Stimulated activated CD8-positive, alpha-beta memory T cell treated with anti-CD3 and anti-CD28 coated beads, Interleukin-15, amount 100 ng/mL, for 24 hours (primary cell): ENCODE measurements at regions not wholly inside any gene's neighbourhood (a gene's known extent, or its start where the extent isn't known, plus 50 kb on each side); places are given as distances from the start of the nearest gene placed in this dataset.
"Not testable (repeated sequence)": the region's sequence is repeated elsewhere in the genome, so short reads cannot be mapped to it uniquely, and the experiment has no call there.

Source experiments
- DNase-seq: peaks from one replicate; pipeline ENCODE4 v3.0.0-alpha.2; 2020; ENCODE audit warnings: low read depth

DNA sequence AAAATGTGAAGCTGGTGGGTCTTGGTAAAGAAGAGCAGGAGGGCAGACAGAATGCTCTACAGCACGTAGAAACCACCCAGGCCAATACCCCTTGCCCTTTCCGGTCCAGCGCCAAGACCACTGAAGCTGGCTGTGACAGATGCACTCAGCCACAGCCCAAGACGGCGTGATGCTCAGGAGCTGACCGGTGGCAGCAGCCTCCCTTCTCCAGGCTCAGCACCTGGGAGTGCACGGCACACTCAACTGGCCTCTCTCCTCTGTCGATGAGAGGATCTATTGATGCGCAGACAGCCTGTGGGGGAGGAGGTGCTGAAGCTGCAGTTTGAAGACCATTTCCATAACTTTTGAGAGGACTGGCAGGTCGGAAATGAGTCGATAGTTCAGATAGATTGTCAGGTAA lies 141.0 kb upstream of the MYT1L start:
- DNase-seq = no peak

DNA sequence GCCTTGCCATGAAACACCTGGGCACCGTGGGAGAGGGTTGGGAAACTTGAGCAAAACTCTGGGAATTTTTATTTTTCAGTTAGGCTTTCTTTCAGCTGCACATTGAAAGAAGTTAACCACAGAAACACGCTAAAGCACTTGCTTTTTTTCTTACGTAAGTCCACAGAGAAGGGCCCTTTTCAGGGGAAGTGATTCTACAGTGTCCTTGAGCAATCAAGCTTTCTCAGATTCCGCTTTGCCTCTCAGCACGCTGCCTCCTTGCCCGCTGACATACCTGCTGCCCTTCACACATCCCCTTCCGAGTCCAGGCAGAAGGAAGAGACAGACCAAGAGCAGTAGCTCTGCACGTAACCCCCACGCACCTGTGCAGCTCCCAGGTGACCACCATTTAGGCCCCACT lies 135.5 kb upstream of the MYT1L start:
- no peak for DNase-seq

DNA sequence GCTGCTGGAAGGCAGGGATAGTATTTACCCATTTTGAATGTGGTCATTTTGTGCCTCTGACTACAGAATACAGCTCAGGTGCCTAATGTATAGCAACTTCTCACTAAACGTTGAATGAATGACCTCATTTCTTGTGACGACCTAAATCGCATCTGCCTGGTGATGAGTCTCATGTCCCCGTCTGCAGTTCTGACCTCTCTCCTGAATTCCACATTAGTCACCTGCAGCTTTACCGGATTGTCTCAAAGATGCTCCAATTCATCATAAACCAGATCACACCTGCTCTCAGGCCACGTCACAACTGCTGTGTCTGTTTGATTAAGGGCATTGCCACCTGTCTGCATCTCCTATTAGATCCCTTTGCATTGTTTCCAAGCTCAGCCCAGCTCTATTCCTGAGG lies 133.6 kb upstream of the MYT1L start:
- DNase-seq = no peak

DNA sequence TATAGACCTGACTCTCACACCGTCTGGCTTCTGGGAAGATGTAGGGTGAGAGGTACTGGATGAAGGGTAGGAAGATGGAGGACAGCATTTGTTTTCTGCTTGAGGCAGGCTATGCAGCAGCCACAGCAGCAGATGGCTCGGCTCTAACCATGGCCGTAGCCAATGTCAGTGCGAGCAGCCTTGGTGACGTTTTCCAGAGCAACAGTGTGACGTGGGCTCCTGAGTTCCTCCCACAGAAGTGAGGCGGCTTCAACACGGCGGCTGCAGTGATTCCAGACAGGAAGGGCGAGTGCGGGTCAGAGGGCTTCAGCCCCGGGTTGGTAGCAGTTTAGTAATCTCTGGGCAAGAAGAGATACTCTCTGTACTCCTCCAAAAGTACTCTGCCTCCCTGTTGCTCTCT lies 133.0 kb upstream of the MYT1L start:
- DNase-seq = no peak

DNA sequence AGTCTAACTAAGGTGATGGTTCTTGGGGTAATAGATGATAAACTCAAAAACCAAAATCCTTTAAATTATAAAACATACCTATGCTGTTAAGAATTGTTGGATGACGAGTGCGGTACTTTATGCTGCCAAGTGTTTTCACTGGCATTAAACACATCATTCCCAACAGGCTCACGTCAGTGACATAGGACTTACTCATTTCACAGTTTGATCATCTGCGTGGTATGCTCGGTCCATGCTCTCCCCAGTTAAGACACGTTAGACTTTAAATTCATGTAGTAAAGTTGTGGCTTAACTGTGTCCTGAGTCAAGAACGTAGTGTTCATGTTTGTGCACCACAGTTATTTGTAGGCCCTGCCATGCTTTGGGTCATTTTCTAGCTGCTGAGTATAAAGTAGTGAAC lies 125.6 kb upstream of the MYT1L start:
- no peak for DNase-seq

DNA sequence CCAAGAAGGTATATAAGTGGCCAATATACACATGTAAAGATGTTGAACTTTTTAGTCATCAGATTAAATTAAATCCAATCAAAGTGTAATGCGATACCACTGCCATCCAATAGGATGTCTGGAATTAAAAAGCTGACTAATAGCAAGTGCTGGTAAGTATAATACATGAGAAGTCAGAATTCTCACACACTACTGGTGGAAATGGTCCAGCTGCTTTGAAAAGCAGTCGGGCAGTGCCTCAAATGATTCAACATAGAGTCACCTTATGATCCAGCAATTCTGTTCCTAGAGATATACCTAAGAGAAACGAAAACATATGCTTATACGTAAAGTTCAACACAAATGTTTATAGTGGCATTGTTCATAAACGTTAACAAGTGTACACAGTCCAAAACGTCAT lies 124.1 kb upstream of the MYT1L start:
- no peak for DNase-seq

DNA sequence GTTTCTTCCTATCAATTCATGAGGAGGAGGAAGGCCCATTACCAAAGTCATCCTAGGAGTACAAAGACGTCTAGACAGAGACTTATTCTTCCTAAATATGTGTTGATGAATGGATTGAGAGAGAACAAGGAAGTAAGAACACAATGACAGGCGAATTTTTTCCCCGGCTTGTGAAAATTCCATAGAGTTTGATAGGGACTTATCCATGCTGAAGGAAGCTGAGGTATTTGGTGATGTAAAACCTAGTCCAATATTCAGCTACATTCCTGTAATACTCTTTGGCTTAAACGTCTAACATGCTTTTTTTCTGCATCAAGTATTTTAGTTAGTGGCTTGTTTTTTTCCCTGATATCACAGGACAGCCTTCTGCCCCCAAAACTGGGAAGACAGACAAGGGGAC lies 121.9 kb upstream of the MYT1L start:
- DNase-seq = no peak

DNA sequence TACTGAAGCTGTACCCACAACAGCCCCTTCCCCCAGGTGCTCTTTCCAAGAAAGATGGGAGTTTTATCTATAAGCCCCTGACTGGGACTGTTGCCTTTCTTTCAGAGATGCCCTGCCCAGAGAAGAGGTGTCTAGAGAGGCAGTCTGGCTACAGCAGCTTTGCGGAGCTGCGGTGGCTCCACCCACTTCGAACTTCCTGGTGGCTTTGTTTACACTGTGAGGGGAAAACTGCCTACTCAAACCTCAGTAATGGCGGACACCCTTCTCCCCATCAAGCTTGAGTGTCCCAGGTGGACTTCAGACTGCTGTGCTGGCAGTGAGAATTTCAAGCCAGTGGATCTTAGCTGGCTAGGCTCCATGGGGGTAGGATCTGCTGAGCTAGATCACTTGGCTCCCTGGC lies 120.2 kb upstream of the MYT1L start:
- not testable (repeated sequence) for DNase-seq

DNA sequence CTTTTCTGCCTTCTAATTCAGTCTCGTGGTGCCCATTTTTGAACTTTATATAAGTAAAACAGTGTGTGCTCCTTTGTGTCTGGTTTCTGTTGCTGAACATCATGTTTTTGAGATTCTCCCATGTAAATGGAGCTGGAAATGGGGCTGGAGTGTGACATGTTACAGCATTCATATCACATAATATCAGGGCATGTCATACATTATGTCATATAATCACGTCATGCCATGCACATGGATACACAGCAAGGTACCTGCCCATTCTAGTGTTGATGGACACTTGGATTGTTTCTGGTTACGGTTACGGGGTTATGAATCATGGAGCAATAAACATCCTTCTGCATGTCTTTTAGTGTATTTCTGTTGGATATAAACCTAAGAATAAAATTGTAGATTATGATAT lies 117.1 kb upstream of the MYT1L start:
- no peak for DNase-seq

DNA sequence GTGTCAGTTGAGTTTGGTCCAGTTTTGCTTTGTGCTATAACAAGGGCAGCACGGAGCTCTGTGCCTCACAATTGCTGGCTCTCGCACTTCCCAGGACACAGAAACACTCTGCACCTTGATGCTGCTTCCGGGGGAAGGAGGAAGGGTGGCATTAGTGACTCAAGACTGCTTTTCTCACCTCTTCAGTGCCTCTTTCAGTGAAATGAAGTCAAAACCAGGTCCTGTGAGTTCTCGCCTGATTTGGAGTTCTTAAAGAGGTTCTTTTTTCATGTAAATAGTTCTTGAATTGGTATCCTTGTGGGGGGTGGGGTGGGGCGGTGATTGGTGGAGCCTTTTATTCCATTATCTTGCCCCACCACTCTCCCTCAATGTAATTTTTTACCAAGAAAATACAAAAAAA lies 91.5 kb upstream of the MYT1L start:
- no peak for DNase-seq

DNA sequence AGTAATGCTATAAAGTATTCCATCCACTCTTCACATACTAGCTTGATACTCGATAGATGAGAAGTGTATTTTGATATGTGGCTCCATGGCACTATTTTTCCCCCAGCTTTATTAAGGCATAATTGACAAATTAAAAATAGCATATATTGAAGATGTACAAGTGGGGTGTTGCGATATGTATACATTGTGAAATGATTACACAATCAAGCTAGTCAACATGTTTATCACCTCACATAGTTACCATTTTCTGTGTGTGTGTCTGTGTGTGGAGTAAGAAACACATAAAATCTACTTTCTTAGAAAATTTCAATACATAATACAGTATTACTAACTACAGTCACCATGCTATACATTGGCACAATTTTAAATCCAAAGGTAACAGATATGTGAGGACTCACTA lies 82.5 kb upstream of the MYT1L start:
- DNase-seq = no peak

DNA sequence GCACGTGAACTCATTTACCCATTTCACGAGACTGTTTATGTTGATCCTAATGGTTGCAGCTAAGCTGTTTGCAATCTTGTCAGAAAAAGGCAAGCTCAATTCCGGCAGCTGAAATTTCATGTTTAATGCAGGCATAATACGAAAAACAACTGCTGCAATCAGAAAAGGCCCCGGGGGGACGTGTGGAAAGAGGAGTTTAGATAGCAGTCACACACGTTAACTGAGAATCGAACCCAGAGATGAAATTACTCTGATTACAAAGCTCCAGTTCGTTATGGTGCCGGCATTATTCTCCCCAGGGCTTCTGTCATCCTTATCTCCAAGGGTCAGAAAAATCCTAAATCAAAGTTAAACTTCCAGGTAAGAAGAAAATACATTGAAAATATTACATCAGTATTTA lies 79.9 kb upstream of the MYT1L start:
- no peak for DNase-seq

DNA sequence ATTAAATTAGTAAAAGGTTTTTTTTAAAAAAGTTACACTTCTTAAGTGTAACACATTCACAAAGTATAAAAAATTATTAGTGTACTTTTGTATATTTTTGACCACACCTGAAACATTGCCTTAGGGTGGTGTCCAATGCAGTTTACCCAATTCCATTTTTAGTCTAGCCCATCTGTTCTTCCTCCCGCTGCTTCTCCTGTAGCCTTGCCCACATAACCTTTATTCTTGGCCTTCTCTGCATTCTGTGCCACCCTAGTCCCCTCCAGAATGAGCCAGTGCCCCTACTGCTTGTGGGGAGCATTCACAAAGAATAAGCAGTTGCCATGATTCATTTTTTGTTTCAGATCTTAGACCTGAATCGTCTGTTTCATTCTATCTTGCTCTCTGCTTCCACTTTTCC lies 78.4 kb upstream of the MYT1L start:
- DNase-seq = no peak

DNA sequence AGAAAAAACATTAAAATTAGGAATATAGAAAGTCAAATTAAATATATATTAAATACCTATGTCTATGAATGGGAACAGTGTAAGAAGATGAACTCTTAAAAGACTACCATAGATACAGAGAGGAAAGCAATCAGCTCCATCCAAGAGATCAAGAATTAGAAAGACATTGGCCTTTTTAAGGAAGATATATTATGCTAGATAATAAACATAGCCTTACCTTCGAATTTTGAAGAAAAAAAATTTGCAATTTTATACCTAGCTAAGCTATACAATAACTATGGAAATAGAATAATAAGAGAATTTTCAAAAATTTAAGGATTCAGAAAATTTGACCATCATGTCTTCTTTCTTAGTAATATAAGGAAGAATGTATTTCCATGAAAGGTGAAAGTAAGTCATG lies 74.7 kb upstream of the MYT1L start:
- DNase-seq = no peak

DNA sequence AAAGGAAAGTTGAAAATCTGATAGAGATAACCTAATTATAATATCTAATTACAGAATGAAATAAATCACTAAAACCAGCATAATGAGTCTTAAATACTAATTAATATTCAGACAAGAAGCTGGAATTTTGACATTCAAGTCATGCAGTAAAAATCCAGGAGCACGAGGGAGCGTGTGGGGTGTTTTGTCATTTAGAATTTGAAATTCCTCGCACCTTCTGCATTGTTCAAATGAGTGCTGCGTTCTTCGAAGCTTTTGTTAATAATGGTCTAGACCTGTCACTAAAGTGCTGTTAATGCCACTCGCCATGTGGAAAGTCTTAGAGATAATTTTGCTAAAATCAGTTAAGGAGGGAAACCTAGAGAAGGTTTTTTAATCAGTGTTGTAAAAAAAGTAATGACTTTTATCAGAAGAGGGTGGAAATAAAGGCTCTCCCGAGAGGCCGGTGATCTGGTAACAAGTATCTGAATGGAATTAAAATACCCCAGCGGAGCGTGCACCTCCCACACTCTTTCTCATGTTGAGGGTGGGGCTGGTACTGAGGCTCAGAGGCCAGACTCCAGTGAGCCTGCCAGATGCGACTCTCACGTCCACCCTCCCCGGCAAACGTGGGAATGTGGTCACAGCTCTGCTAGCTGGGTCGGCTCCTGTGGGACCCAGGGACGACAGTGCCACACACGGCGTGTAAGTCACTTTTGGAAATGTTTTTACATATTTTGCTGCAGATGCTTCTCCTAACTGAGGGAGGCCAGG lies 69.4 kb upstream of the MYT1L start:
- DNase-seq = no peak

DNA sequence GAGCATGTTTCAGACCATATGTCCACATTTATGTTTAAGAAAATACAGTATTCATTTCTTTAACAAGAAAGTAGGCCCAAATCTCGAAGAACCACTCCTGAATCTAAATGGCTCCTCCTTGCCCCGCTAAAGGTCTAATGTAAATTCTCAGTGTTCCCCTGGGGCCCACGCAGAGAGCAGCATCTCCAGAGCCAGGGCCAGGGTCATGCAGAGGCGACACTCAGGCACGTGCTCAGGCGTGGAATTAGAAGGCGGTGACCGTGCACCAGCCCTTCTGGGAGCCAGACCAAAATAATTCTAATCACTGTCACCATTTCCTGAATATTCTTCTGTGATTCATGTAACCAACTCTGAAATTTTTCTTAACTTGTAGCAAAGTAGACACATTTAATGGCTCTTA lies 68.3 kb upstream of the MYT1L start:
- DNase-seq = no peak

DNA sequence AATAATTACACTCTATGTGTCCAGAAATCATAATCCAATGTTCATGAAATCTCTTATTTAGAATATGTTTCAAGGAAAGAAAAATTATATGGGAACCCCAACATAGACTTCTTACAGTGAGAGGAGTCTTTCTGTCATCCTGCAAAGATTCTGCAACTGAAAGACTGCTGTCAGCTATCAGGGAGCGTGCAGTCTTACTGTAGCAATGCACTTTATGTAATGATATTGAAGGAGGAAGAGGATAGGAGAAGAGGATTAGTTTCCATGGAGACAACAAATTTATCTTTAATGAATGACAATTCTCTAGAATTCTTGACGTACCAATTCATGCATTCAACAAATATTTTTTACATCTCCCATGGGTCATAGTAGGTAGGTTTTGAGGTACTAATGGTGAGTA lies 61.3 kb upstream of the MYT1L start:
- no peak for DNase-seq

DNA sequence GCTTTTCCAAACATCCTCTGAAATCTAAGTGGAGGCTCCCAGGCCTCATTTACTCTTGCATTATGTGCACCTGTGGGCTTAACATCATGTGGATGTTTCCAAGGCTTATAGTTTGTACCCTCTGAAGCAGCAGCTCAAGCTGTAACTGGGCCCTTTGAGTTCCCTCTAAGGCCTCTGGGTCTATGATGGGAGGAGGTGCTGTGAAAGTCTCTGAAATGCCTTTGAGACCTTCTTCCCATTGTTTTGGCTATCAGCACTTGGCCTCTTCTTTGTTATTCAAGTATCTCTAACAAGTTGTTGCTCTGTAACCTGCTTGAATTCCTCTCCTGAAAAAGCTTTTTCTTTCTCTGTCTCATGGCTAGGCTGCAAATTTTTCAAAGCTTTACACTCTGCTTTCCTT lies 58.1 kb upstream of the MYT1L start:
- DNase-seq = no peak
